SH-SY5Y (cell line): ENCODE measurements at regions not wholly inside any gene's neighbourhood (a gene's known extent, or its start where the extent isn't known, plus 50 kb on each side); places are given as distances from the start of the nearest gene placed in this dataset.

Source experiments
- GATA2 ChIP-seq: IDR thresholded peaks from 2 replicates; pipeline ENCODE4 v1.6.1; 2011; ENCODE audit warnings: mild to moderate bottlenecking, low read depth, low read length
- GATA3 ChIP-seq: IDR thresholded peaks from 2 replicates; pipeline ENCODE4 v1.6.1; 2011; ENCODE audit warnings: low read depth, mild to moderate bottlenecking, low read length, moderate library complexity

DNA sequence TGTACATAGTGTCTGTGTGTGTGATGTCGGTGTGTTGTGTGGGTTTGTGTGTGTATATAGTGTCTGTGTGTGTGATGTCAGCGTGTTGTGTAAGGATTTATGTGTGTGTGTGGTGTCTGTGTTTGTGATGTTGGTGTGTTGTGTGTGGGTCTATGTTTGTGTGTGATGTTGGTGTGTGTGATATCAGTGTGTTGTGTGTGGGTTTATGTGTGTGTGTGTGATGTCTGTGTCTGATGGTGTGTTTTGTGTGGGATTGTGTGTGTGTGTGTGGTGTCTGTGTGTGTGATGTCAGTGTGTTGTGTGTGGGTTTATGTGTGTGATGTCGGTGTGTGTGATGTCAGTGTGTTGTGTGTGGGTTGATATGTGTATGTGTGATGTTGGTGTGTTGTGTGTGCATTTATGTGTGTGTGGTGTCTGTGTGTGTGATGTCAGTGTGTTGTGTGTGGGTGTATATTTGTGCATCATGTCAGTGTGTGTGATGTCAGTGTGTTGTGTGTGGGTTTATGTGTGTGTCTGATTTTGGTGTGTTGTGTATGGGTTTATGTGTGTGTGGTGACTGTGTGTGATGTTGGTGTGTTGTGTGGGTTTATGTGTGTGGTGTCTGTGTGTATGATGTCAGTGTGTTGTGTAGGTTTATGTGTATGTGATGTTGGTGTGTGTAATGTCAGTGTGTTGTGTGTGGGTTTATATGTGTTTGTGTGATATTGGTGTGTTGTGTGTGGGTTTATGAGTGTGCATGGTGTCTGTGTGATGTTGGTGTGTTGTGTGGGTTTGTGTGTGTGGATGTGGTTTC lies 102.4 kb upstream of the CD93 start:
- no peak for TF ChIP-seq GATA2
- no peak for TF ChIP-seq GATA3
